Ovary (tissue), 3 donors: ENCODE measurements at regions not wholly inside any gene's neighbourhood (a gene's known extent, or its start where the extent isn't known, plus 50 kb on each side); places are given as distances from the start of the nearest gene placed in this dataset.

Experiments used
- POLR2A ChIP-seq: fragments of 450-650 bp; IDR thresholded peaks from one replicate; pipeline ENCODE4 v1.6.1; 2017; ENCODE audit warnings: antibody characterized with exemption, mild to moderate bottlenecking, moderate library complexity
- TF ChIP-seq, protein P1 (sequence below), 3 donors: fragments of 450-650 bp in 2 of 3; fragments of 200-600 bp in 1 of 3; IDR thresholded peaks; one replicate each; pipeline versions ENCODE4 v1.5.1 to v1.8.0; 2016 to 2022; ENCODE audit warnings: antibody characterized with exemption in 3 of 3, mild to moderate bottlenecking in 1 of 3
- donor health status: DM: no; HTN: no; CAD: no.

DNA sequence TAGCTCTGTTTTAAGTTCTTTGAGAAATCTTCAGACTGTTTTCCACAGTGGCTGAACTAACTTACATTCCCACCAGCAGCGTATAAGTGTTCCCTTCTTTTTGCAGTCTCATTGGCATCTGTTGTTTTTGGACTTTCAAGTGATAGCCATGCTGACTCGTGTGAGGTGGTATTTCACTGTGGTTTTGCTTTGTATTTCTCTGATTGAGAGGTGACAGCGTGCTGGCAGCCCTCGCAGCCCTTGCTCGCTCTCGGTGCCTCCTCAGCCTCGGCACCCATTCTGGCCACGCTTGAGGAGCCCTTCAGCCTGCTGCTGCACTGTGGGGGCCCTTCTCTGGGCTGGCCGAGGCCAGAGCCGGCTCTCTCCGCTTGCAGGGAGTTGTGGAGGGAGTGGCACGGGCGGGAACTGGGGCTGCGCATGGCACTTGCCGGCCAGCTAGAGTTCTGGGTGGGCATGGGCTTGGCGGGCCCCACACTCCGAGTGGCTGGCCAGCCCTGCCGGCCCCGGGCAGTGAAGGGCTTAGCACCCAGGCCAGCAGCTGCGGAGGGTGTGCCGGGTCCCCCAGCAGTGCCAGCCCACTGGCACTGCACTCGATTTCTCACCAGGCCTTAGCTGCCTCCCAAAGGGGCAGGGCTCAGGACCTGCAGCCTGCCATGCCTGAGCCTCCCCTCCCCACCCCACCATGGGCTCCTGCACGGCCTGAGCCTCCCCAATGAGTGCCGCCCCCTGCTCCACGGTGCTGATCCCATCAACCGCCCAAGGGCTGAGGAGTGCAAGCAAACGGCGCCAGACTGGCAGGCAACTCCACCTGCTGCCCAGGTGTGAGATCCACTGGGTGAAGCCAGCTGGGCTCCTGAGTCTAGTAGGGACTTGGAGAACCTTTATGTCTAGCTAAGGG, 151.8 kb downstream of the IRS1 start:
- TF ChIP-seq, protein P1, sequence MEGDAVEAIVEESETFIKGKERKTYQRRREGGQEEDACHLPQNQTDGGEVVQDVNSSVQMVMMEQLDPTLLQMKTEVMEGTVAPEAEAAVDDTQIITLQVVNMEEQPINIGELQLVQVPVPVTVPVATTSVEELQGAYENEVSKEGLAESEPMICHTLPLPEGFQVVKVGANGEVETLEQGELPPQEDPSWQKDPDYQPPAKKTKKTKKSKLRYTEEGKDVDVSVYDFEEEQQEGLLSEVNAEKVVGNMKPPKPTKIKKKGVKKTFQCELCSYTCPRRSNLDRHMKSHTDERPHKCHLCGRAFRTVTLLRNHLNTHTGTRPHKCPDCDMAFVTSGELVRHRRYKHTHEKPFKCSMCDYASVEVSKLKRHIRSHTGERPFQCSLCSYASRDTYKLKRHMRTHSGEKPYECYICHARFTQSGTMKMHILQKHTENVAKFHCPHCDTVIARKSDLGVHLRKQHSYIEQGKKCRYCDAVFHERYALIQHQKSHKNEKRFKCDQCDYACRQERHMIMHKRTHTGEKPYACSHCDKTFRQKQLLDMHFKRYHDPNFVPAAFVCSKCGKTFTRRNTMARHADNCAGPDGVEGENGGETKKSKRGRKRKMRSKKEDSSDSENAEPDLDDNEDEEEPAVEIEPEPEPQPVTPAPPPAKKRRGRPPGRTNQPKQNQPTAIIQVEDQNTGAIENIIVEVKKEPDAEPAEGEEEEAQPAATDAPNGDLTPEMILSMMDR (IDR thresholded peaks at IDR 0.05) = no peak
- TF ChIP-seq POLR2A = no peak
